Central memory CD8-positive, alpha-beta T cell (primary cell): ENCODE measurements at regions not wholly inside any gene's neighbourhood (a gene's known extent, or its start where the extent isn't known, plus 50 kb on each side); places are given as distances from the start of the nearest gene placed in this dataset.

Experiments
- ATAC-seq: fragments of 150-1000 bp; cut with Tn5 transposase; replicated peaks from 2 replicates; pipeline ENCODE4 v1.10.0; 2022; ENCODE audit warnings: mild to moderate bottlenecking, moderate FRiP score, moderate number of reproducible peaks; ENCODE audit not compliant: poor library complexity, severe bottlenecking; ENCODE audit errors: extremely low read depth
- DNase-seq, 2 donors: peaks; one replicate each; pipeline ENCODE4 v3.0.0; 2021; ENCODE audit warnings: low spot score in 2 of 2
- H3K27ac Mint-ChIP-seq: one replicate; pipeline ENCODE4 v1.8.0; 2022; ENCODE audit warnings: low read depth, mild to moderate bottlenecking, moderate library complexity, mixed read lengths
- H3K27me3 Mint-ChIP-seq: one replicate; pipeline ENCODE4 v1.8.0; 2022; ENCODE audit warnings: mixed read lengths
- H3K36me3 Mint-ChIP-seq: one replicate; pipeline ENCODE4 v1.8.0; 2022; ENCODE audit warnings: mild to moderate bottlenecking, moderate library complexity, mixed read lengths; ENCODE audit not compliant: insufficient read depth
- H3K4me1 Mint-ChIP-seq: one replicate; pipeline ENCODE4 v1.8.0; 2022; ENCODE audit warnings: mixed read lengths
- H3K4me3 Mint-ChIP-seq: one replicate; pipeline ENCODE4 v1.8.0; 2022; ENCODE audit warnings: mild to moderate bottlenecking, moderate library complexity, mixed read lengths
- H3K9me3 Mint-ChIP-seq: one replicate; pipeline ENCODE4 v1.8.0; 2022; ENCODE audit warnings: mixed read lengths

DNA sequence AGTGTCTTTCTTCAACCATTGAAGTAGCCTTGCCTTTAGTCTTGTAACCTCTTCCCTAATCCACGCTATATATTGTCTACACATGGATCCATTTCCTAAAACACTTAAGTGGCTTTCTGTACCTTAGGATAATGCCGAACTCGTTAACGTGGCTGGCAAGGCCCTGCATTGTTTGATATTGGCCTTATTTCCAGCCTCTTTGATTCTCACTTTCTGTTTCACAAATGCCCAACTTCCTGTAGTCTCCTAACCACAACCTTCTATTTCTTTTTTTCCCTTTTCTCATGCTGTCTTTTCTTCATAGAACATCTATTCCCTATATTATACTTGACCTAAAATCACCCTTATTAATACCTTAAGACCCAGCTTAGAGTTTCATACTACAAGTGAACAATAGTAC lies 536.0 kb downstream of the LMO4 start:
- no peak overlapping the region for H3K27ac Mint-ChIP-seq
- H3K4me1 Mint-ChIP-seq = peaks cover 6% of the 10 kb centered on the region
- no peaks in the 10 kb centered on the region for H3K27me3 Mint-ChIP-seq
- peak overlapping the region; percentile 13 for H3K4me3 Mint-ChIP-seq
- DNase-seq (no peak), ATAC-seq (no peak)
- H3K36me3 Mint-ChIP-seq = no peaks in the 10 kb centered on the region
- peaks cover 6% of the 10 kb centered on the region for H3K9me3 Mint-ChIP-seq

DNA sequence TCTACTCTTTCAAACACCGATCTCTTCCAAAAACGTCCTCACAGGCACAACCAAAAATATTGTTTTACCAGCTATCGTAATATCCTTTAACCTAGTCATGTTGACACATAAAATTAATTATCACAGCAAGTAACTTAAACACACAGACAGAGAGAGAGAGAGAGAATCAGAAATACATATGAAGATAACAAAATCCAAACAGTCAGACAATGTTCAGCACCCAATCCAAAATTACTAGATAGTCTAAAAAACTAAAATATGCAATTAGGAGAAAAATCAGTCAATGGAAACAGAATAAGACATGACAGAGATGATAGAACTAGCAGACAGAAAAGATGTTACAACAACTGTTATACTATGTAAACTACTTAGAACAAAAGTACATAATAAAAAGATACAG lies 537.7 kb downstream of the LMO4 start:
- Mint-ChIP-seq H3K4me3 (no peak overlapping the region), H3K36me3 (no peaks in the 10 kb centered on the region), H3K9me3 (peaks cover 6% of the 10 kb centered on the region), H3K27ac (no peak overlapping the region), H3K27me3 (no peaks in the 10 kb centered on the region), H3K4me1 (peaks cover 6% of the 10 kb centered on the region)
- ATAC-seq = no peak
- no peak for DNase-seq

DNA sequence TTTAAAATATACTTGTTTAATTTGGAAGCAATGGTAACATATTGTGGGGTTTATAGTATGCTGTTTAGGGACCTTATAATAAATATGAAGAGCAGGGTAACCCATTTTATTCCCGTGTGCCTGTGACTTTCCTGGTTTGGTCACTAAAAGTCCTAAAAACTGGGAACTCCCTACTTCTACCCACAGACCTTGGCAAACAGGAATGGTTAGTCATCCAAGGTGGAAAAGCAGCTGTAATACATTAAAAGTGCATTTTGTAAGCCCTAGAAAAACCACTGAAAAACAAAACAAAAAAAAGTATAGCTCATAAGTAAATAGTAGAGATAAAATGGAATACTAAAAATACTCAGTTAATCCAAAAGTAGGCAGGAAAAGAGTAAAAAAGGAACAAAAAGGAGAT lies 538.9 kb downstream of the LMO4 start:
- ATAC-seq (no peak), DNase-seq (no peak)
- no peak overlapping the region for H3K4me3 Mint-ChIP-seq
- H3K27ac Mint-ChIP-seq = no peak overlapping the region
- H3K36me3 Mint-ChIP-seq = no peaks in the 10 kb centered on the region
- H3K9me3 Mint-ChIP-seq = peaks cover 6% of the 10 kb centered on the region
- no peaks in the 10 kb centered on the region for H3K27me3 Mint-ChIP-seq
- H3K4me1 Mint-ChIP-seq = peaks cover 6% of the 10 kb centered on the region

DNA sequence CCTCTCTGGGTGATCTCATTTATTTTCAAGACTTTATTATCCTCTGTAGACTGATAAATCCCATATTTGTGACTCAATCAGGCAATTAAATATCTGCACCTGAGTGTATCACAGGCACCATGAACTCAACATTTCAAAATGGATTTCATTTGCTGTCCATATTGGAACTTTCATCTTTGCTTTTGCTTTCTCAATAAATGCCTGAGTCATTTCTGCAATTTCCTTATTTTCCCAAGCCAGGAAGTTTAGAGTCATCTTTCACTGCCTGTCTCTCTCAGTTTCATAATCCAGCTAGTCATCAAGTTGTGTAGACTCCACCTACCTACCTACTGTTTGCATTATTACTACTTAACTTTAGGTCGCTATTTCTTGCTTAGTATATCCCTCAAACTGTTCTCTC lies 540.9 kb downstream of the LMO4 start:
- H3K27ac Mint-ChIP-seq = no peak overlapping the region
- ATAC-seq = no peak
- peaks cover 6% of the 10 kb centered on the region for H3K9me3 Mint-ChIP-seq
- H3K27me3 Mint-ChIP-seq = no peaks in the 10 kb centered on the region
- H3K36me3 Mint-ChIP-seq = no peaks in the 10 kb centered on the region
- DNase-seq = no peak
- H3K4me3 Mint-ChIP-seq = no peak overlapping the region
- peaks cover 5% of the 10 kb centered on the region for H3K4me1 Mint-ChIP-seq

DNA sequence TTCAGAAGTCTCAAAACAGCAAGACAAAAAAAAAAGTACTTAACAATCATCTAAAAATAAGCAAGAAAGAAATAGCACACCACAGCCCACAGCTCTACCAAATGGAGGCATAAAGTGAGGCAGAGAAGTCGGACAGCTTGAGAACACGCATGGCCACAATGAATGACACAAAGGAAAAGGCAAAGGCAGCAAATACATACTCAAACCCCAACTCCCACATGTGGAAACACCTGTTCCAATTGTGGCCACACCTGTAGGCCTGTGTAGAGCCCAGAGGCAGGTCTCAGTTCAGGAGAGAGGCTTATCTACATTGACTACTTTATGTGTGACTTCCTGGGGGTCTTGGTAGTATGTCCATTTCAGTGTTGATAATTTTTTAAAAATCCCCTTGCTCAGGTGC lies 543.5 kb downstream of the LMO4 start:
- no peak overlapping the region for H3K4me3 Mint-ChIP-seq
- no peaks in the 10 kb centered on the region for H3K4me1 Mint-ChIP-seq
- H3K36me3 Mint-ChIP-seq = no peaks in the 10 kb centered on the region
- no peaks in the 10 kb centered on the region for H3K9me3 Mint-ChIP-seq
- no peak for DNase-seq
- no peak for ATAC-seq
- no peaks in the 10 kb centered on the region for H3K27me3 Mint-ChIP-seq
- H3K27ac Mint-ChIP-seq = no peak overlapping the region

DNA sequence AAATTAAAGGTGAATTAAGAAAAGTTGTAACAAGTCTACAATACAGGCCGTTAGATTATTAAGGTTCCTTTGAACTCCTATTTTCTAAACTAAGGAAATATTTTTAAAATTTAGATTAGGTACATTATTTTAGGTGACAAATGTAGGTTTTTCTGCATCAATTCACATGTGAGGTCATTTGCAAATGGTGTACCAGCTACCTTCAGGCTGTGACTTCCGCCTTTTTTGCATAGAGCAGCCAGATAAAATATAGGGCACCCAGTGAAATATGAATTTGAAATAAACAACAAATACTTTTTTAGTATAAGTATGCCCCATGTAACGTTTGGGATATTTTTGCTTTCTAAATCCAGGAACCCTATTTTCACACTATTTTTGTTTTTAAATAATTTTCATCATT lies 544.0 kb downstream of the LMO4 start:
- ATAC-seq = no peak
- Mint-ChIP-seq H3K4me1 (no peaks in the 10 kb centered on the region), H3K36me3 (no peaks in the 10 kb centered on the region), H3K9me3 (no peaks in the 10 kb centered on the region), H3K4me3 (no peak overlapping the region), H3K27ac (no peak overlapping the region), H3K27me3 (no peaks in the 10 kb centered on the region)
- no peak for DNase-seq

DNA sequence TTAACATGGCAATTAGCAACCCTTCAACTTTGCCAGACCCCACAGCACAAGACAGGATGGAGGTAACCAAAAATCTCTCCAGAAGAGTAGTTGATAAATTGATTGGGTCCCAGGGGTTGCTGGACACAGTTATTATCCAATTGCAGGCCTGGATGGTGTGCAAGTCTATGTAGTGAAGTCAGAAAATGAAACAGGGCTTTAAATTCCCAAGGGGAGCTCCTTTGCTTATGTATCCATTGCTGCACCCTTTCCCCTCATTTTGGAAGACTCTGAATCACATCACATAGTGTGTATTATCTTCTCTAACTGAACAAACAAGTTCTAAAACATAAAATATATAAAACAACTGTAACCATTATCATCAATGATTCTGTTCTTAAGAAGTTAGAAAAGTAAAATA lies 550.2 kb downstream of the LMO4 start:
- no peaks in the 10 kb centered on the region for H3K9me3 Mint-ChIP-seq
- H3K4me3 Mint-ChIP-seq = no peak overlapping the region
- H3K27me3 Mint-ChIP-seq = peaks cover 19% of the 10 kb centered on the region
- ATAC-seq = no peak
- H3K27ac Mint-ChIP-seq = no peak overlapping the region
- H3K36me3 Mint-ChIP-seq = peaks cover 2% of the 10 kb centered on the region
- H3K4me1 Mint-ChIP-seq = no peaks in the 10 kb centered on the region
- no peak for DNase-seq

DNA sequence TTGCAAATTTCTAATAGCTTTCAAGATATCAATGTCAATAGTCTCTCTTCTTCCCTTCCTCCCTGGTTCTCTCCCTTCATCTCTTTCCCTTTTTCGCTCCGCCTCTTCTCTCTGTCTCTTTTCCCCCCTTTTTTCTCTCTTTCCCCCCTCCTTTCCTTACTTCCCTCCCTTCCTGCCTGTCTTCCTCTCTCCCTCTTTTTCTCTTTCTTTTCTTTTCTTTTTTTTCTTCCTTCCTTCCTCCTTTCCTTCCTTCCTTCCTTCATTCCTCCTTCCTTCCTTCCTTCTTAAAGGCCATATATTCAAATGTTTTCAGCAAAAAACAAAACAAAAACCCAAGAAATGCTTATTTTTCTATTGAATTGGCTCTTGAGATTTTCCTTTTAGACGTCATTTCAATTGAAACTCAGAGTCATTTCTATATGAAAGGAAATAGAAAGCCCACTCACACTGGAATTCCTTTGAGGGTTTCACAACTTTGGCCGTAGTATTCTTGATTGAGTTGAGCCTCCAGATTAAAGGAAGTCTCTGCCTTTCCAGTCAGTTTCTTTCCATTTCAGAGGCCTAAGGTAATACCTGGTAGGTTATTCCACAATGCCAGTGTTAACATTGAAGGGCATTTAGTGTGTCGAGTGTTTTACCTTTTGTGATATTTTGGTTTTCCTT lies 551.5 kb downstream of the LMO4 start:
- Mint-ChIP-seq H3K36me3 (peaks cover 2% of the 10 kb centered on the region), H3K9me3 (no peaks in the 10 kb centered on the region), H3K27me3 (peaks cover 19% of the 10 kb centered on the region), H3K27ac (no peak overlapping the region), H3K4me1 (no peaks in the 10 kb centered on the region), H3K4me3 (no peak overlapping the region)
- ATAC-seq (no peak), DNase-seq (no peak)

DNA sequence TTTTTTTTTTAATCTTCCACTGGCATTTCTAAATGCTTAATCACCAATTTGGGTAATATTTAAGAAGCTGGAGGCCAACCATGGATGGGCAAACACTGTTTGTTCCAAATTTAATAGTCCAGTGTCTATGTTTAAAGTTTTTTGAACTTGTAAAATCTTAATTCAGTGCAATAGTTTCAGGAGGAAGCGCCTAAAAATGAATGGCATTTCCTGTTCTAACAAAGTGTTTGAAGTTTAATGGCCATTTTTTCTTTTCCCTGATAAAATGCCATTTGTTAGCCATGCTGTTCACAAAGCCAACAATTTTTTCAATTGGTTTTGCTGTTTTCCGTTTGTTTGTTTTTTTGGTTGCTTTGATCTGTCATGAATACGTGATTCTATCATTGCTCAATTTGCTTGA lies 552.1 kb downstream of the LMO4 start:
- H3K36me3 Mint-ChIP-seq = peaks cover 2% of the 10 kb centered on the region
- no peak overlapping the region for H3K27ac Mint-ChIP-seq
- ATAC-seq = no peak
- H3K27me3 Mint-ChIP-seq = peaks cover 19% of the 10 kb centered on the region
- no peak overlapping the region for H3K4me3 Mint-ChIP-seq
- no peaks in the 10 kb centered on the region for H3K4me1 Mint-ChIP-seq
- H3K9me3 Mint-ChIP-seq = no peaks in the 10 kb centered on the region
- no peak for DNase-seq

DNA sequence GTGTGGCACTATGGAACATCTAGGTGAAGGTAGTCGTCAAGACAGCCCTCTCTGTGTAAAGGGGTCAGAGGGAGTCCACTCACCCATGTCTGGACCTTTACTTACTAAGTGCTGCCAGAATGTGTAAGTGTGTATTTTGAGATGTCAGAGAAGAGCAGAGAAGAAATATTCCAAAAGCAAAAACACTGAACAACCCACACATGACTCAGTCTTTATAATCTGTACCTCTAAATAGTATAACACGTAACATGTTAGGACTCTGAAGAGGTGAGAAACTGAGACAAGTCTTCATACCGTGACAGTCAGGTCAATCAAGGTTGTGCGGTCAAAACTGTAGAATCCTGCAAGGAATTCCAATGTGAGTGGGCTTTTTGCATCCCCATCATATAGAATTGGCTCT lies 555.2 kb downstream of the LMO4 start:
- H3K27ac Mint-ChIP-seq = no peak overlapping the region
- no peak for ATAC-seq
- DNase-seq = no peak
- no peak overlapping the region for H3K4me3 Mint-ChIP-seq
- peaks cover 2% of the 10 kb centered on the region for H3K36me3 Mint-ChIP-seq
- peaks cover 19% of the 10 kb centered on the region for H3K27me3 Mint-ChIP-seq
- no peaks in the 10 kb centered on the region for H3K4me1 Mint-ChIP-seq
- no peaks in the 10 kb centered on the region for H3K9me3 Mint-ChIP-seq

DNA sequence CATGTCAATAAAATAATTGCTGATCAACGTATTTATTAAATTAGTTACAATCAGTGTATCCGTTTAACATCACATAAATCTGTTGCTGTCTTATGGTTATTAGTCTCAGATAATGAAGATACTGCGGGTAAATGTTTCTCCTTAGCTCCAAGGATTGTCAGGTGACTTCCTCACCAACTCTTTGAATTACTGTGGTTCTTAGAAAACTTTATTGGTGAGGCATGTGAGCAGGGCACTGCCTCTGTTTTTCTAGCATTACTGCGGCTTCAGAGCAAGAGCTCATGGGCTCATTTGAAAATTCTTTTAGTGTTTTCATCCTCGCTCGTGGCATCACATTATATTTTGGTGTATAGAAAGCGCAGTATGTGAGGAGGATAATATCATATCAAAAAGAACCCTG lies 555.9 kb downstream of the LMO4 start:
- H3K27me3 Mint-ChIP-seq = peaks cover 19% of the 10 kb centered on the region
- ATAC-seq = no peak
- no peaks in the 10 kb centered on the region for H3K9me3 Mint-ChIP-seq
- H3K4me1 Mint-ChIP-seq = no peaks in the 10 kb centered on the region
- no peak overlapping the region for H3K4me3 Mint-ChIP-seq
- no peak for DNase-seq
- H3K36me3 Mint-ChIP-seq = peaks cover 2% of the 10 kb centered on the region
- no peak overlapping the region for H3K27ac Mint-ChIP-seq

DNA sequence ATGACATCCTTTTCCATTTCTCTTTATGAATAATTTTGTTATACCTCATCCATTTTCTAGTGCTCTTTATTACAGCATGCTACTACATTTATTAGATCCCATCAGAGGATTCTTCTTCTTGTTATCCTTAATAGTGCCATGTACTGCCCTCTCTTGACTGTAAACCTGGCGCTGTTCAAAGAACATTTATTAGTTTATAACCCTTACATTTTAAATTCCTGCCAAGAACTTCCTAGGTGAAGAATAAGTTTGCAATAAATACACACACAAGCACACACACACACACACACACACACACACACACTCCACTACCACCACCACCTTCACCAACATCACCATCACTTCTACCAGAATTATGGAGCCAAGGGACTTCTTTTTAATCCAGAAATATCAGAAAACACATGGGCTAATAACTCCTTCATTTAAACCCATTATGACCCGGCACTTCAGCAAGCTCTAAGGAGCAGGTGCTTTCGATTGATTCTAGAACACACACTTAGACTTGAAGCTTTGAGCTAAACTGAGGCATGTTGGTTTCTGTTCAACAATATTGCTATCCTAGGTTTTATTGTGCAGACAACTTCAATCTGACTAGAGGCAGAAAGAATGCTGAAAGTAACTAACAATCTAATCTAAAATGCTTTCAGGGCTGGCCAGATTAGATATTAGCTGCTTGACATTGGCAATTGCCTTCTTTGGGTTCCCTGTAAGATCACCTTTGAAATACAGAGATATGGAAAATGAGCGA lies 556.8 kb downstream of the LMO4 start:
- Mint-ChIP-seq H3K36me3 (no peaks in the 10 kb centered on the region), H3K4me1 (no peaks in the 10 kb centered on the region), H3K9me3 (no peaks in the 10 kb centered on the region), H3K27me3 (peaks cover 19% of the 10 kb centered on the region), H3K27ac (no peak overlapping the region), H3K4me3 (no peak overlapping the region)
- DNase-seq (no peak), ATAC-seq (no peak)

DNA sequence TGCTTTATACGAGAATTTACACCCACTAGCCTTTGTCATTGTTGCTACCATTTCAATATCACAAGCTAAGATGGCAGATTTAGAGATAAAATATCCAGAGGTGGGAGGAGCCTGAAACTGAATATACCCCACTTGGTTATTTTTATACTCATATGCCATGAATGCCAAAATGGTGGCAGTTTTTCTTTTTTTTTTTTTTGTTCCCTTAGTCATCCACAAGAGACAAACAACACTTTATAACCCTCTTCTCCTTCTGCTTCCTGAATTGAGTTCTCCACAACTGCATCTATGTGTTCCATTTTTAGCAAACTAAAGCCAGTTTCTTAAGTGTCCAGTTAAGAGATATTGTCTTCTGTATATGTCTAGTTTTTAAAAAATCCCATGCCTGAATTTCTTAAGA lies 558.4 kb downstream of the LMO4 start:
- ATAC-seq = no peak
- DNase-seq = no peak
- Mint-ChIP-seq H3K27ac (no peak overlapping the region), H3K36me3 (no peaks in the 10 kb centered on the region), H3K4me3 (no peak overlapping the region), H3K27me3 (peaks cover 7% of the 10 kb centered on the region), H3K4me1 (no peaks in the 10 kb centered on the region), H3K9me3 (no peaks in the 10 kb centered on the region)
